CD4-positive, alpha-beta T cell treated with Interleukin-12 subunit alpha and Interleukin-12 subunit beta, for 1 hour (primary cell): ENCODE measurements at regions not wholly inside any gene's neighbourhood (a gene's known extent, or its start where the extent isn't known, plus 50 kb on each side); places are given as distances from the start of the nearest gene placed in this dataset.

Source experiments
- DNase-seq: peaks from one replicate; pipeline ENCODE4 v3.0.0-alpha.2; 2020

DNA sequence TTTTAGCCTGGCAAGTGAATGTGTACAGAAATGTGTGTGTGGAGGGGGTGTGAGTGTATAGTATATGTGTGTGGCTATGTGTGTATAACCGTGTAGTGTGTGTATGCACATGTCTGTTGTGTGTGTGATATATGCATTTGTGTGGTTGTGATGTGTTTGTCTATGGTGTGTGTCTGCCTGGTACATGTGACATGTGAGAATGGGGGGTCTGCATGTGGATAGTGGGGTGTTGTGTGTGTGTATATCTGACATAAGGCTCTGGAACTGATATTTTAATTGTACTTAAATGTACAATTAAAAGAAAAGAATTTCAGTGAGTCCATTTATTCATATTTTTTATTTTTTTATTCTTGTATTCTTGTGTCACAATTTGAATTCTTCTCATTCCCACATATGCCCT, 57.2 kb upstream of the CNR1 start:
- no peak for DNase-seq

DNA sequence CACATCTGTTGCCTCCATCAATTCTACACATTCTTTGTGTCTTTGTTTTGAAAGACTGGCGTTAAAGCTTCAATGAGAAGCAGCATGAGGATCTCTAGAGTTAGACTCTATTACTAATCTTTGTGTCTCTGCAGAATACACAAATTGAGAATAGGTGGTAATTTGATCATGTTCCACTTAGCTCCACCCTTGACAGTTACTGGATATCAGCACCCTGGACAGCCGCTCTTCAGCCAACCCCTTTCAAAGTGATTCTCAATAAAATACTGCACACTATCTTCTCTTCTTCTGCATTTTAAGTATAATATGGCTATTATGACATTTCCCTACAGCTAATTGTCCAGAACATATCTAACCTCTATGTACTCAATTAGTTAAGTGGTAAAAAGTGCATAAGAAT, 54.3 kb upstream of the CNR1 start:
- no peak for DNase-seq

DNA sequence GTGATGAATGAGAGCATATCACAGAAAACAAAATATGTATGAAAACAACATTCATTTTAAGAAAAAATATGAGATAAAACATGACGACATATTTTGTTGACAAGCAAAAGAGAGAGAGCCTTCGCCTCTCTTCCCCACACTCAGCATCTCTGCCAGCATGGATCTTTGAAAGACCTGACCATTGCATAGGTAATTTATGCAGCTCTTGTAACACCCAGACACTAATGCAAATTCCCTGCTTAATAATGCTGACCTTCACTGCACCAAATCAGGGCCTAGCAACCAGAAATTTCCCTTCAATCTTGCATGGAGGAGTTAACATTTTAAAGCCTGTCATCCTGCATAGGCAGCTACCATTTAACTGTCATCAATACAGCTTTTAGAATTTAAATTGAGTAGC, 50.0 kb upstream of the CNR1 start:
- DNase-seq: no peak
